NCI-H1048 (cell line): ENCODE measurements at regions not wholly inside any gene's neighbourhood (a gene's known extent, or its start where the extent isn't known, plus 50 kb on each side); places are given as distances from the start of the nearest gene placed in this dataset.

ENCODE experiments used
- DNase-seq: peaks from one replicate; lab custom pipeline; 2025; lab: John Stamatoyannopoulos, UW

DNA sequence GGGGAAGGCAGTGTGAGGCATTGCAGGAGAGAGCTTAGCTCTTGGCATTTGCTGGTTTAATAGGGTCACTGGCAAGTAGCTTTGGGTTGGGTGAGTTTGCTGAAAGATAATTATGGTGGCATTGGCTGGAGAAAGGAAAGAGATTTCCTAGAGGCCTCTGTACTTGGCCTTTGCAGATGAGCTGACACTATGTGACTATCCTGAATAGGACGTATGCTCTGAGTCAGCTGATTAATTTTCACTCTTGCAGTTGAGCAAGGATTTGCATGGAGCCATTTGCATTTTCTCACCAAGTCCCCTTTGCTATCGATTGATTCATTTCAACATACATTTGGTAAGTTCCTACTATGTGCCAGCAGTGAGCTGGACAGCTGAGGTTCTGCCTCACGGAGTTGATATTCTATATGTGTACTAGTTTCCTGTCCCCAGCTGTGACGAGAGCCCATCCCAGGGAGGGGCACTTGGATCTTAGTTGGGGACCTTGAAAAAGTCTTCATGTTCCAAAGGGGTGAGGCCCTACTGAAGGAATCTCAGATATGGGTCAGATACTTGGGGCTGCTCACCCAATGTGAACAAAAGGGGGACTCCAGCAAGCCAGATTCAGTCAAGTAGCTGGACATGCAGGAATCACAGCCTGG lies 245.7 kb downstream of the LOXHD1 start:
- no peak for DNase-seq

DNA sequence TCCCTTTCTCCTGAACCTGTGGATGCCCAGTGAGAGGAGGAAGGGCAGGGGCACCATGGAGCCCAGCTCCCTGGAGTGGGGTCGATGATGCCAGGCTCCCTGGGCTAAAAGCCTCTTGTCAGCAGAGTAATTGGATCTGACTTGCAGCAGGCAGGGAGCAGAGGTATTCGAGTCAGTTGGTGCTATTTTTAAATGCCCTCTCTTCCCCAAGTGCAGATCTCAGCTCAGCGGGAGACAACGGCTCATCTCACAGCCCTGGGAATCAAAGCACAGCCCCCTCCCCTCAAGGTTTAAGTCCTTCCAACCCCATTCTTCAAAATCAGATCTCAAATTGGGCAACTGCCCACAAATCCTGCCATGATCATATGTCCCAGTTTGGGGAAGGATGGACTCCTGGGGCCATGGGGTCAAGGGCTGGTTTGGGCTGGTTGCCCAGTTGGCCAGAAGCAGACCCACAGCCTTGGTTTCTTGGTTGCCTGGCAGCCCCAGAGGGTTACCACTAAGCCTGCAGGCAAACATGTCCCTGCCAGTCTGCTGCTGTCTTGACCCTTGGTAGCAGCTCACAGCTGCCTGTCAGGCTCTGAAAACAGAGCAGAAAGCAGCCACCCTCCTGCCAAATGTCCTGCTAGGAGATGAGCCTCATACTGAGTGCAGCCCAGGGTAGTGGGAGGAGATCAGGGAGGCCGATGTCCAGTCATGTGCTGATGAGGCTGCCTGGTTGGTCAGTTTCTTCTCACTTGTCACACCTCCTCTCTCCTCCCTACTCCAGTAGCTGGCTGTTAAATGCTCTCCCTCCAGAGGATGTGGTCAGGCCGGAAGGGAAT lies 244.9 kb downstream of the LOXHD1 start:
- no peak for DNase-seq

DNA sequence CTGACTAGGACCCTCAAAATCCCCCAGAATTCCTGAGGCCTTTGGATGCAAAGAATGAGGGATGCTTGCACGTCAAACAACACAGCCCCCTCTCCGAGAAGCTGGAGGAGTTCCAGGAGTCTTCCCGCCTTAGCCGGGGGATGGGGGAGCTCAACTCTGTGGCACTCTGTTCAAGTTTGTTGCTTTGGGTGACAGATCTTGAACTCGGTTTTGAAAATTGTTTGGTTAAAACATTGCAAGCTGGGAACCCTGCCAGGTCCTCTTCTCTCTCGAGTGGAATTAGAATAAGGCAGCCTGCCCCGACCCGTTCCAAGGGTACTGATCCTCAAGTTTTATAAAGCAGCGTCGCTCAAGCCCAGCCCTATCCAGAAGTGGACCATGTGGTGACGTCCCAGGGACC lies 244.1 kb downstream of the LOXHD1 start:
- DNase-seq: no peak

DNA sequence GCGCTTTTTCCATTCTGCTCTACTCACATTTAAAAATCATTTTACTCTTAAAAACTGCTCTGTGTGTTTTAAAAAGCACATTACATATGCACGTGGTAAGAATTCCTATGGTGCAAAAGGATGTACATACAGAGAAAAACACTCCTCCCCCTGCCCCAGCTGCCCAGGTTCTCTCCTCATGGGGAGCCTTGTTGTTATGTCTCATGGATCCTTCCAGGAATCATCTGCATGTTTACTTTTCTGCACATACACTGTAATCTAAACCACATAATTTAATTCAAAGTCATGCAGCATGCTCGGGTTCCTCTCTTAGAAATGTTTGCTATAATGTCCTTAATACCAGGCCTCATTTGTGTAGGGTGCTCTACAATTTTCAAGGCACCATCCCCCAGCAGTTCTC lies 243.3 kb downstream of the LOXHD1 start:
- DNase-seq: no peak

DNA sequence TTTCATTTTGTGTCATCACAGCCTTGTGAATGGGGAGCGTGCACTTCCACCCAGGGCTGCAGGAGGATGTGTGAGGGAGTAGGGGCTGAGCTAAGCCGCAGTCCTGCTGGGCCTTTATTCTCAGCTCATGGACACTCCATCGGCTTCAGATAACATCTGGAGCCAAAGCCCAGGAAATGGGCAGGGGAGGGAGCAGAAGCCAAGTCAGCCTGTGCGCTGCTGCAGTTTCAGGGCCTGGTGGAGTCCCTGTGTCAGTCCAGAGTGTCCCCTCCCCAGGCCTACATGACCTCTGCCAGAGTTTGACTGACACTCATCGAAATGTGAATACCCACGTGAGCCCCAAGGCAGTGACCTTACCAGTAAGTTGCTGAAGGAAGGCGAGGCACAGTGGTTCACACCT lies 242.2 kb downstream of the LOXHD1 start:
- no peak for DNase-seq

DNA sequence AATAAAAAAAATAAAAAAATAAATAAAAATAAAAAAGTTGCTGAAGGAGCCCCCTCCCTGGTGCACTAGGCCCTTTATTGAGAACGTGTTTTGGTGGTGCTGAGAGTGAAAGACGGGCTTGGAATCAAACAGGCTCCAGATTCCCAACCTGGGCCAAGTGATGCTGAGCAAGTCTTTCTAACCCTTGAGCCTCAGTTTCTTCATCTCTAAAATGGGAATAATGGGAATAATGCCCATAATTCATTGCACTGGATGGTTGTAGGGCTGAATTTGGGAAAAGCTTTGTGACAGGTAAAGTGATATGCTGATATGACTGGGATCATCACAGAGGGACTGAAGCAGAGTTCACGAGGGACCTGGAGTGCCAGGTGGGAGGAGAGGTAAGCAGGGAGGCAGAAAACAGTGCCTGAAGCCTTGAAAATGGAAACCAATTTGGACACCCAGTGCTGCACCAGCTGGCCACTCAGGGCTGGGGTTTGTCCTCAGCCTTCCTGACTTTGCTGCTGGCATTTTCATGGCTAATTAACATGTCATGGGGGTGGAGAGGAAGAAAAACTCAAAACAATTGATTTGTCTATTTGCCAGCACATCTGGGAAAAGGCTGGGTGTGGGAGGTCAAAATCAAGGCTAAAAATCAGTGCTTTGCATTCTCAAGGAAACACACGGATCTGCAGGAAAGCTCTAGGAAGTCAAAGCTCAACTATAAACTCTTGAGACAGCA lies 241.3 kb downstream of the LOXHD1 start:
- no peak for DNase-seq

DNA sequence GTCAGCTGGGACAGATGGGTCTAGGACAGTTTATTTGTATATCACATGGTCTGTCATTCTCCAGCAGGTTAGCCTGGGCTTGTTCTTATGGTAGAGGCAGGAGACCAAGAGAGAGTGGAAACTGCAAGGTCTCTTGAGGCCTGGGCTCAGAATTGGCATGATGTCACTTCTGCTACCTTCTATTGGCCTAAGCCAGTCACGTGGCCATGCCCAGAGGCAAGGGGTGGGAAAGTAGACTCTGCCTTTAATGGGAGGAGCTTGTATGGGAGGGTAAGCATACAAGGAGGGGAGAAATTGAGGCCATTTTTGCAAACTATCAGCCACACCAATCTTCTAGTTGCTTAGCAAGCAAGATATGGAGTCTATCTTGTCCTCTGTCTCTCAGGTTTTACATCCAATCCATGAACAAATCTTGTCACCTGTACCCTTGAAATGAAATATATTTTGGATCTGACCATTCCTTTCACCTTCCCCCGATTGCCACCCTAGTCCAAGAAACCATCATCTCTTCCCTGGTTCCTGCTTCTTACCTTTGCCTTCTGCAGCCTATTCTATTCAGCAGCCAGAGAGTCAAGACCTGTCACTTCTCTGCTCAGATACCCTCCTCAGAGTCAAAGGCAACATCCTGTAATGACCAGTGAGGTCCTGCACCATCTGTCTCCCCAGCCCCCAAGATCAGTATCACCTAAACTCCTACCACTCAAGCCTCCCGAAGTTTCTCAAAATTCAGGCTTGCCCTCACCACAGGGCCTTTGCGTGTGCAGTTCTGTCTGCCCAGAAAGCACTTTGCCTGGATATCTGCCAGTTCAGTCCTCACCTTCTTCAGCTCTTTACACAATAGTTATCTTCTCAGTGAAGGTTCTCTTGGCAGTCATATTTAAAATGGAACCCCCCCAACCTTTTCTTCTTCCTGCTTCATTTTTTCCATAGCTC lies 240.0 kb downstream of the LOXHD1 start:
- DNase-seq: no peak

DNA sequence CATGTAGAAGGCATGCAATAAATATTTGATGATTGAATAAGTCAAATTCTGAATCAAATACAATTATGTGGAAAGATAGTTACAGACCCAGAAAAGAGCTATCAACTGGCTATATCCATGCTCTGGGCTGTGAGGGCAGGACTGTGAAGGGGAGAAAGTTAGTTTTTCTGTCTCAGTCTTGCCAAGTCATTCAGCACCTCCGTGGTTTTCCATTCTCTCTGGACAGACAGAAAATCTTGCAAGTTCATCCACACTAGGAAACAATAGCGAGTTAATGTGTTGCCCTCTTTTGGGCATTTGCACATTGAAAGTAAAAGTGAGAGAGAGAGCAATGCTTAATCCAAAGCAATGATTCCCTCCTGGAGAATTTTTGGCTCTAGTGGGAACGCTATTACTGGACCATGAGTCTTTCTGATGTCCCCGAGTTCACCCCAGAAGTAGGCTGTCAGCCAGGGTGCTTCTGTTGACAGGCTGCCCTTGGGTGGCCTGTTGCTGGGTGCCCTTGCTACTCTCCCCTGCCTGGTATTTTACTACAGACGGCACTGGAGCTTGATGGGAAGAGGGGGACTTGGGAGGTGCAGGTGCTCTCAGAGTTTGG lies 238.3 kb downstream of the LOXHD1 start:
- no peak for DNase-seq

DNA sequence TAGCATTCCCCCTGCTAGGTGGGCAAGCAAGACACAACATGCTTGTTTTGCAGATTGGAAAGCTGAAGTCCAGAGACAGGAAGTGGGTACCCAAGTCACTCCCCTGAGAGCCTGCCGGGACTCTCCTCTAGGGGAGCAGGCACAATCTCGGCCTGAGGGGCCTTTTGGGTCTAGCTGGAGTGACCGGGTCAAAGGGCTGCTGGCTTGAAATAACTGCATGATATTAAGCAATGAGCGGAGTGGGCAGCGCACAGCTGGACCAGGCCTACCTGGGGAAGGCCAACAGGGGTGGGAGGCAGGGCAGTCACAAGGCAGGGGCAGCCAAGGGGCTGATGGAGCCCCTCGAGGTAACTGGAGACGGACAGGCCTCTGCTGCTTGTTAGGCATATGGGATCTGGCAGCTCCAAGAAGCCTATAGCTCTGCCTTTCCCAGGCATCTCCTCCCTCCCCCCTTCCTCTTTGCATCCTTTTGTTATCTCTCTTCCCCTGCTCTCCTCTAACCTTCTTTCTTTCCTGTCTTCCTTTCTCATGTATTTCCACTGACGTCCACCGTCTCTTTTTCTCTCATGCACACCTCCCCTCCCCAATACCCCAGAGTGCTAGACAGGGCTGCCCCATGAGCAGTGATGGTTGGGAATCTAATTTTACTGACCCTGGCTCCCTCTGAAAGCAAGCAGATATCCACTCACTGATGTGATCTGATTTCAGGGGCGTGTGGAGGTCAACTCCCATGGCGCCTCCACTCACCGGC lies 237.5 kb downstream of the LOXHD1 start:
- DNase-seq: no peak

DNA sequence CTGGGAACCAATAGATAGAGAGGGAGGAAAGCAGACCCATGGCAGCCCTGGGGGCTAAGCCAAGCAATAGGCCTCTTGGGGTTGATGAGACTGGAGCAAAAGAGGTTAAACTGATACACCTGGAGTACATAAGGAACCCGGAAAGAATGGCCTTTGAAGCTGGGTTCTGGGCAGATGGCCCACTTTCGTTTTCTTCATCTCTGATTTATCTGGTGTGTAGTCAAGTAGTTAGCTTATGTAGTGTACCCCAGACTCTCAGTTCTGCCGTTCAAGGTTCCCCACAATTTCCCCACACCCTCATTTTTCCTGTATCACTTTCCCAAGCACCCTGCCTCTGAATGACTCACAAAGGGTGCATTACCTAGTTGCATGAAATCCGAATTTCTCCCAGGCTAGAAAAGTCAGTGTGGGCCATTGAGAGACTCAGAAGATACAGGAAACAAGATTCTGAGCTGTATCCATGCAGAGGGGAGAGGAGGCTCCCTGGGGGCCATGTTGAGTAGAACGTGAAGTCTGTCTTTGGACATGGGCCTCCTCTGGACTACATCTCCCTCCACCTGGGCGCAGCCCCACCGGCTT lies 235.0 kb downstream of the LOXHD1 start:
- no peak for DNase-seq

DNA sequence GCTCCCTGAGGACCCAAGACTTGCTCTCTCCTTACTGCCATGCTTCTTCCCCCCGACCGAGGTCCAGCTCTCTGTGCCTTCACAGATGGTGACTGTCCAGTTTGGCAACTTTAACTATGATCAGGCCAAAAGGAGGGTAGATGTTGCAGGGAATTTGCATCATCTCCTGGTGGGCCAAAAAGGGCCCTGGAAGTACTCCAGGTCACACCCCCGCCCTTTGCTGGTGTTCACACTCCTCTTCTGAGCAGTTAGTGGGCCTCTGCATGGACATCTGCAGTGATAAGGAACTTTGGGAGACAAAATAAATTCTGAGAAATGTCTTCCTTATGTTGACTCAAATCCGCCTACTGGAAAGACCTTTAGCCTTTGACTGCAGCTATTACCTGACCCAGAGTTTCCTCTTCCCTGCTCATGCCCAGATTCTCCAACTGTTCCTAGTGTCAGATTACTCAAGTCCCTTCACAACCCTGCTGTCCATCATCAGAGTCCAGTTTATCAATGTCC lies 234.4 kb downstream of the LOXHD1 start:
- no peak for DNase-seq

DNA sequence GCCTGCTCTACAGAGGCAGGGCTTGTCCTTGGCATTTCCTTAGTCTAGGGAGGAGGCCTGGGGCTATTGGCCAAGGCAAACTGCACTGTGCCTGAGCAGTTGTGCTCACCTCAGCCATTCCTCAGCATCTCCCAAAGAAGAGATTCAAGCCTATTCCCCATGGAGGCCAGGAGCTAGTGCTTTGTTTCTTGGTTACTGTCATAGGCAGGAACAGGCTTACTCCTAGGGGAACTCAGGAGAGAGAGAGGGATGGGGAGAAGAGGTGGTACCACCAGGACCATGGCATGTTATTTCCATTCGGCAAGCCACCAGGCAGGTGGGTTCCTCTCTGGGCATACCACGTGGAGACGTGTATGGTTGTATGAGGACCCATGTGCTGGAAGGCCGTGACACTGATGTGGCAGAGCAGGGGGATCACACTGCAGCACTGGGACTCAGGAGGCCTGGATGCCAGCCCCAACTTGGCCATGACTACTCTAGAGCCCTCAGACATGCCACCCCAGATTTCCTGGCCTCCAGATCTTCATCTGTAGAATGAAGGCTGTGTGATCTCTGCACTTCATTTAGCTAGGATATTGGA lies 233.7 kb downstream of the LOXHD1 start:
- no peak for DNase-seq

DNA sequence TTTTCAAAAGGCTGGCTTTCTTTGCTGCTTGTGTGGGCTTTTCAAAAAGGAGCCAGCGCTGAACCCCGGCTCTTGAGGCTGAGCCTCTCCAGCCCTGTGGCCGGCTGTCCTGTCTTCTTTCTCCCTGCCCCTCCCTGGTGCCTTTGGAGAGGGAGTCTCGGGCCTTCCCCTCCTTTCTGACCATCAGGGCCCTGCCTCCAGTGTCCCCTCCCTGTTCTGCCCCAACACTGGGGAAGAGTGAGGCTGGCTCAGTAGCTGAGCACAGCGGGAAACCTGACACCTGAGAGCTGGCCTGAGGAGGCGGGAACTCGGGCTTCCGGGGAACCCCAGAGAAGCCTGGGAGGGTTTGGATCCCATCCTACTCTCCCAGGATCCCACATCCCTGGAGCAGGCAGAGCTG lies 232.1 kb downstream of the LOXHD1 start:
- no peak for DNase-seq

DNA sequence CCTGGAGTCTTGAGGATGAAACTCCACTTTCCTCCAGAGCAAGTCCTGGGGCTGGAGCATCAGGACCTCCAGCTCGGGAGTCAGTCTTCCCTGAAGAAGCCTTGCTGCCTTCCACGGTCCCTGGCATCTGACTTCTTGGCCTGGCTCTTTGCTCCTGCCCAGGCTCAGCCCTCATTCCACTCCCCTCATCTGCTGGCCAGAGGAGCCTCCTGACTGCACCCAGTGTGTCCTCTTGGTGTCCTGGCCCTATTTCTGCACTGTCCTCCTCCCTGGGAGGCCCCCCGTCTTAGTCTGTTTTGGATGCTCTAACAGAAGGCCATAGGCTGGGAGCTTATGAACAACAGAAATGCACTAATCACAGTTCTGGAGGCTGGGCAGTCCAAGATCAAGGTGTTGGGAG lies 231.5 kb downstream of the LOXHD1 start:
- no peak for DNase-seq

DNA sequence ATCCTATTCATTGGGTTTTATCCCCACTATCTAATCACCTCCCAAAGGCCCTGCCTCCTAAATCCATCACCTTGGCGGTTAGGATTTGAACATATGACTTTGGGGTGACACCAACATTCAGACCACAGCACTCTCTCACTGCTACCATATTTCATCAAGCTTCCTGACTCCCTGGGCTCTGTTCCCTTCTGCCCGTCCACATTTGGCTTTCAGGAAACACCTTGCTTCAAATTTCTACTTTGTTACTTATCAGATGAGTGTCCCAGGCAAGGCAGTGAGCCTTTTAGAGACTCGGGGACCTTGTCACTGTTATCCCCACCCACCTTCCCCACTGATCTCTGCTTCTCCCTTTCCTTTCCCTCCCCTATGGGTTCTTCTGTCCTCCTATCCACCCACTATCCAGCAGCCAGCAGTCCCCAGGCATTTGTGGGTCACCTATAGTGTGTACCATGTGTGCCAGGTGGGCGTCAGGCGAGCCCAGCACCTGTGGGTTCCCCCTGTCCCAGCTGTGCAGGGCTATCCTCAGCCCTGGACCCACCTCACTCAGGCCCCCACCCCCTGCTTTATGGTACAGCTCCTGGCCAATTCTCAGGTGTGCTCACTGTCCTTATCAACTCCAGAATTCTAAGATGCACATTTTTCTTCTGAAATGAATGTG lies 230.9 kb downstream of the LOXHD1 start:
- DNase-seq: no peak

DNA sequence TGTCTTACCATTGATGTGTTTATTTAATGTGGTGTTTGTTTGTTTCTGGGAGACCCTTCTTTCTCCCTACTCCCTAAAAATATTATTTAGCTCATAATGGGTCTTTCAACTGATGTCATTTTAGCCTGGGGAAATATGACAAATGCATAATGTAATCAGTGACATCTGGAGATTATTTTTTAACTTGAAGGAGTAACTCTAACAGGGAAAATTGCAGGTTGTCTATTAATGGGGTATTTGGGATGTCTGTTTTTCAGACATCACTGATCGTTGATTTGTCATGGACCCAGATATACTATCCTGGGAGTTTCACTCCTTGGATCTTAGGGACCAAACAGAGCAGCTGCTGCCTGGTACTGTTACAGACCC lies 230.4 kb downstream of the LOXHD1 start:
- DNase-seq: no peak
